ENCODE measurements at regions not wholly inside any gene's neighbourhood (a gene's known extent, or its start where the extent isn't known, plus 50 kb on each side); places are given as distances from the start of the nearest gene placed in this dataset.

DNA sequence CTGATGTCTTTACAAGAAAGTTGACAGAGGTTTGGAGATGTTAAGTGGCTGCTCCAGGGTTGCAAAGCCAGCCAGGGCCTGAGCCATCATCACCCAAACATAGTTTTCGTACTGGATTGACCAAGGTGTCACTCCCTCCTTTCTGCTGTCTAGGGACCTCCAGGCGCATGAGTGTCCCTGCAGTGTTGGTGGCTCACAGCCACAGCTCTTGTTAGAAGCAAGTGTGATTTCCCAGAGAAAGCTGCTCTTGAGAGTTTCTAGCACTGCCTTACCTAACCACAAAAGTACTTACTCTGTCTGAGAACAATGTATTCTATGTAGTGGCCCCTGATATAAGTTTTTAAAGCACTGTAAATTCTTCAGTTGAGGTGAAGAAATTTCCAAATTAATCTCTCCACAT, 144.1 kb downstream of the SOX2 start:
- TF ChIP-seq POLR2AphosphoS5 (IDR thresholded peaks at IDR 0.05) (no peak), EP300 (IDR thresholded peaks at IDR 0.05) (no peak)

Data from esophagus muscularis mucosa (tissue), 3 donors.